Lower leg skin (tissue), 3 donors: ENCODE measurements at regions not wholly inside any gene's neighbourhood (a gene's known extent, or its start where the extent isn't known, plus 50 kb on each side); places are given as distances from the start of the nearest gene placed in this dataset.

Source experiments
- POLR2A ChIP-seq, 2 donors: fragments of 450-650 bp; IDR thresholded peaks; one replicate each; pipeline ENCODE4 v1.6.1; 2016 to 2017; ENCODE audit warnings: antibody characterized with exemption in 2 of 2, mild to moderate bottlenecking in 1 of 2, moderate library complexity in 1 of 2
- TF ChIP-seq, protein P1 (sequence below), 3 donors: fragments of 450-650 bp; IDR thresholded peaks; one replicate each; pipeline ENCODE4 v1.5.1; 2016; ENCODE audit warnings: antibody characterized with exemption in 3 of 3, mild to moderate bottlenecking in 3 of 3, moderate library complexity in 2 of 3

DNA sequence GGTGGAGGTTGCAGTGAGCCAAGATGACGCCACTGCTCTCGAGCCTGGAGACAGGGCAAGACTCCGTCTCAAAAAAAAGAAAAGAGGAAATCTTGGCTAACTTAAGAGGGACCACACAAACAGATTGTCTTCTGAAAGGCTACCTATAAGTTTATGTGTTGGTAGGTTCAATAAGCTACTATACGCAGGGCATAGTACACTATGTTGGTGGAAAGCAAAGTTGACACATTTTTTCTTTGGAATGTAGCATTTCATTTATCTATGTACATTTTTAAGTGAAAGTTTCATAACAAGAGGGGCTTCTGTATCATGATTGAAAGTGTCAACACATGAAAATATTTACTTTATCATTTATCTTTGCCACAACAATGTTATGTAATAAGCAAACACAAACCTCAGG is 752.6 kb upstream of the ACVR2A start:
- TF ChIP-seq POLR2A (IDR thresholded peaks at IDR 0.05), result no peak
- TF ChIP-seq, protein P1, sequence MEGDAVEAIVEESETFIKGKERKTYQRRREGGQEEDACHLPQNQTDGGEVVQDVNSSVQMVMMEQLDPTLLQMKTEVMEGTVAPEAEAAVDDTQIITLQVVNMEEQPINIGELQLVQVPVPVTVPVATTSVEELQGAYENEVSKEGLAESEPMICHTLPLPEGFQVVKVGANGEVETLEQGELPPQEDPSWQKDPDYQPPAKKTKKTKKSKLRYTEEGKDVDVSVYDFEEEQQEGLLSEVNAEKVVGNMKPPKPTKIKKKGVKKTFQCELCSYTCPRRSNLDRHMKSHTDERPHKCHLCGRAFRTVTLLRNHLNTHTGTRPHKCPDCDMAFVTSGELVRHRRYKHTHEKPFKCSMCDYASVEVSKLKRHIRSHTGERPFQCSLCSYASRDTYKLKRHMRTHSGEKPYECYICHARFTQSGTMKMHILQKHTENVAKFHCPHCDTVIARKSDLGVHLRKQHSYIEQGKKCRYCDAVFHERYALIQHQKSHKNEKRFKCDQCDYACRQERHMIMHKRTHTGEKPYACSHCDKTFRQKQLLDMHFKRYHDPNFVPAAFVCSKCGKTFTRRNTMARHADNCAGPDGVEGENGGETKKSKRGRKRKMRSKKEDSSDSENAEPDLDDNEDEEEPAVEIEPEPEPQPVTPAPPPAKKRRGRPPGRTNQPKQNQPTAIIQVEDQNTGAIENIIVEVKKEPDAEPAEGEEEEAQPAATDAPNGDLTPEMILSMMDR (IDR thresholded peaks at IDR 0.05), result no peak
